ENCODE measurements at regions not wholly inside any gene's neighbourhood (a gene's known extent, or its start where the extent isn't known, plus 50 kb on each side); places are given as distances from the start of the nearest gene placed in this dataset.

DNA sequence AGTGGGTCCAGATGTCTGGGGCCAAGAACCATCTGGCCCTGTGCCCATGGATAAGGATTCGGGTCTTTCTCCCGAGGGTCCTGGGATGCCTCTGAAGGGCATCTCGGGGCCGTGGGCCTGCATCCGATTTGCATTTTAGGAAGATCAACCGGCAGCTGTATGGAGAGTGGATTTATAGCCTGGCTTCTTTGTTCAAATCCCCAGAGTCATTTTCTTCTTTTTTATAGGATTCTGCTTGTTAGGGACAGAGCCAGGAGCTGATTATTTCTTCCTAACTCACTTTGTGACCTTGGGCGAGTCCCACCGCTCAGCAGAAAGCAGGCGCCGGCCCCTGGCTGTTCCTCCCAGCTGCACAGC is 52.9 kb upstream of the APCDD1L start:
- no TSS peak for BruUV-seq (replicated peaks)
- Histone ChIP-seq H3K36me3 (ENCODE audit: control insufficient read depth, insufficient read depth, low read length) (no peaks in the 10 kb centered on the region), H3K9me1 (ENCODE audit: insufficient read depth, low read length) (0 out of 2 replicates have a peak, but pooled peaks cover 5% of the 10 kb centered on the region), H3K23ac (ENCODE audit: low read depth, low read length) (no peak overlapping the region), H3K56ac (ENCODE audit: extremely low read depth, insufficient read depth, low read length) (no peak overlapping the region), H4K5ac (ENCODE audit: low read depth, low read length) (no peak overlapping the region), H3K4me1 (ENCODE audit: control insufficient read depth, insufficient read depth, low read length) (peaks cover 13% of the 10 kb centered on the region), H3K9me3 (ENCODE audit: control insufficient read depth, insufficient read depth, low read length) (no peaks in the 10 kb centered on the region), H2BK15ac (ENCODE audit: low read depth, low read length) (no peak overlapping the region), H2AK5ac (ENCODE audit: low read depth, low read length) (no peak overlapping the region), H2BK5ac (ENCODE audit: low read depth, low read length, poor library complexity, severe bottlenecking) (no peak overlapping the region), H3K79me1 (ENCODE audit: low read depth in 1 of 2, low read length in 2 of 2) (no peaks in the 10 kb centered on the region; a peak in 1 of 4 replicates), H4K8ac (ENCODE audit: low read depth in 2 of 2, low read length in 2 of 2) (no peak overlapping the region), H4K20me1 (ENCODE audit: insufficient read depth, low read length) (no peaks in the 10 kb centered on the region), H3K4me2 (ENCODE audit: low read depth, low read length) (no peak overlapping the region), H3K9ac (ENCODE audit: low read depth, low read length) (no peak overlapping the region), H3K18ac (ENCODE audit: low read depth, low read length) (no peak overlapping the region), H2AK9ac (replicated peaks; ENCODE audit: low read depth, low read length, poor library complexity) (no peak overlapping the region), H3K4ac (ENCODE audit: low read depth, low read length) (no peak overlapping the region), H2AFZ (replicated peaks; ENCODE audit: low read length, poor library complexity) (no peak overlapping the region), H2BK120ac (ENCODE audit: low read depth, low read length) (no peak overlapping the region), H3K27me3 (ENCODE audit: control insufficient read depth, insufficient read depth, low read length) (no peaks in the 10 kb centered on the region), H3K4me3 (ENCODE audit: insufficient read depth, low read depth, low read length) (no peak overlapping the region), H3K27ac (ENCODE audit: insufficient read depth, low read length) (no peak overlapping the region), H3K14ac (replicated peaks; ENCODE audit: low read depth, low read length) (no peak overlapping the region), H2BK20ac (ENCODE audit: low read depth, low read length) (no peak overlapping the region), H4K91ac (ENCODE audit: insufficient read depth, low read depth, low read length) (no peak overlapping the region; the same call in 1 of the 2 replicates)
- ChIA-PET POLR2A (ENCODE audit: unreplicated experiment) (no interaction called here), CTCF (no interaction called here)
- DNase-seq (no peak), ATAC-seq (ENCODE audit: low read depth) (no peak)
- TF ChIP-seq POLR2A (IDR thresholded peaks at IDR 0.05; ENCODE audit: low read depth, low read length) (no peak), MXI1 (IDR thresholded peaks at IDR 0.05; ENCODE audit: borderline replicate concordance, low read depth, low read length) (no peak), CTCF (conservative IDR thresholded peaks at IDR 0.05; ENCODE audit: low read depth, low read length) (no peak), MAFK (IDR thresholded peaks at IDR 0.05; ENCODE audit: low read depth, low read length) (no peak), MAZ (IDR thresholded peaks at IDR 0.05; ENCODE audit: borderline replicate concordance, low read depth, low read length) (no peak), RCOR1 (IDR thresholded peaks at IDR 0.05; ENCODE audit: insufficient replicate concordance, low read length) (no peak), FOS (IDR thresholded peaks at IDR 0.05; ENCODE audit: low read depth, low read length) (no peak), RAD21 (IDR thresholded peaks at IDR 0.05; ENCODE audit: low read length) (no peak), BHLHE40 (IDR thresholded peaks at IDR 0.05; ENCODE audit: low read depth, low read length) (no peak), CHD1 (IDR thresholded peaks at IDR 0.05; ENCODE audit: low read depth, low read length) (no peak), CEBPB (IDR thresholded peaks at IDR 0.05; ENCODE audit: low read depth, low read length) (no peak), NFE2L2 (IDR thresholded peaks at IDR 0.05; ENCODE audit: low read depth, low read length) (no peak), SMC3 (IDR thresholded peaks at IDR 0.05; ENCODE audit: low read depth, low read length) (no peak), ELK1 (IDR thresholded peaks at IDR 0.05; ENCODE audit: borderline replicate concordance, low read depth, low read length) (no peak)
- intact Hi-C loops (cut with micrococcal nuclease) (no loop called here), in situ Hi-C loops (cut with MboI; ENCODE audit: low sequenced_read_pairs) (no loop called here), dilution Hi-C loops (cut with HindIII; ENCODE audit: low sequenced_read_pairs, unreplicated experiment) (no loop called here)
- WGBS, 2 experiments (ENCODE audit: extremely low coverage in 2 of 2, insufficient read length in 1 of 2), result no CpG with 5 or more reads among the region's 10 CpGs

All from IMR-90 (cell line).